CD4-positive, CD25-positive, alpha-beta regulatory T cell (primary cell): ENCODE measurements at regions not wholly inside any gene's neighbourhood (a gene's known extent, or its start where the extent isn't known, plus 50 kb on each side); places are given as distances from the start of the nearest gene placed in this dataset.
A peak's percentile ranks its signal among the peaks of the same experiment; 100 is the strongest.

Source experiments
- ATAC-seq, 2 donors: fragments of 150-1000 bp; cut with Tn5 transposase; one replicate each; pipeline ENCODE4 v1.10.0; 2021; ENCODE audit warnings: low read depth in 2 of 2, moderate number of reproducible peaks in 2 of 2, moderate library complexity in 1 of 2
- DNase-seq, 3 donors: peaks; one replicate each; pipeline versions ENCODE4 v3.0.0 to v3.0.0-alpha.2; 2012 to 2022; ENCODE audit warnings: mixed read lengths in 1 of 3
- H3K27ac ChIP-seq: one replicate; pipeline ENCODE4 v1.7.0; 2013; ENCODE audit warnings: mild to moderate bottlenecking, low read length; ENCODE audit not compliant: insufficient read depth, poor library complexity, severe bottlenecking
- H3K27me3 ChIP-seq: one replicate; pipeline ENCODE4 v1.7.0; 2013; ENCODE audit warnings: low read length; ENCODE audit not compliant: control insufficient read depth, insufficient read depth
- H3K36me3 ChIP-seq: one replicate; pipeline ENCODE4 v1.7.0; 2013; ENCODE audit warnings: mild to moderate bottlenecking, low read length, moderate library complexity; ENCODE audit not compliant: control insufficient read depth, insufficient read depth
- H3K4me1 ChIP-seq: 2 replicates; pipeline ENCODE4 v1.7.0; 2013; ENCODE audit warnings: mild to moderate bottlenecking, low read length; ENCODE audit not compliant: insufficient read depth, control insufficient read depth, poor library complexity, severe bottlenecking
- H3K4me3 ChIP-seq: one replicate; pipeline ENCODE4 v1.7.0; 2013; ENCODE audit warnings: low read depth, mild to moderate bottlenecking, low read length, moderate library complexity
- H3K9me3 ChIP-seq, 2 experiments: 1 replicate in 1 of 2; 2 replicates in 1 of 2; pipeline ENCODE4 v1.7.0; 2013; ENCODE audit warnings: low read length in 2 of 2, mild to moderate bottlenecking in 1 of 2, moderate library complexity in 1 of 2; ENCODE audit not compliant: control insufficient read depth in 2 of 2
- H3K27ac Mint-ChIP-seq, 3 donors: one replicate each; pipeline ENCODE4 v1.8.0; 2020 to 2022; ENCODE audit warnings: mild to moderate bottlenecking in 3 of 3, mixed read lengths in 3 of 3, moderate library complexity in 2 of 3
- H3K27me3 Mint-ChIP-seq: one replicate; pipeline ENCODE4 v1.8.0; 2022; ENCODE audit warnings: mild to moderate bottlenecking, mixed read lengths
- H3K36me3 Mint-ChIP-seq: one replicate; pipeline ENCODE4 v1.8.0; 2020; ENCODE audit warnings: mixed read lengths
- H3K4me1 Mint-ChIP-seq, 4 donors: one replicate each; pipeline ENCODE4 v1.8.0; 2020 to 2022; ENCODE audit warnings: mixed read lengths in 4 of 4, mild to moderate bottlenecking in 1 of 4
- H3K4me3 Mint-ChIP-seq, 4 donors: one replicate each; pipeline ENCODE4 v1.8.0; 2020 to 2022; ENCODE audit warnings: mild to moderate bottlenecking in 4 of 4, mixed read lengths in 4 of 4, moderate library complexity in 3 of 4
- H3K9me3 Mint-ChIP-seq, 7 donors: one replicate each; pipeline ENCODE4 v1.8.0; 2020 to 2022; ENCODE audit warnings: mixed read lengths in 7 of 7, mild to moderate bottlenecking in 3 of 7, moderate library complexity in 2 of 7

DNA sequence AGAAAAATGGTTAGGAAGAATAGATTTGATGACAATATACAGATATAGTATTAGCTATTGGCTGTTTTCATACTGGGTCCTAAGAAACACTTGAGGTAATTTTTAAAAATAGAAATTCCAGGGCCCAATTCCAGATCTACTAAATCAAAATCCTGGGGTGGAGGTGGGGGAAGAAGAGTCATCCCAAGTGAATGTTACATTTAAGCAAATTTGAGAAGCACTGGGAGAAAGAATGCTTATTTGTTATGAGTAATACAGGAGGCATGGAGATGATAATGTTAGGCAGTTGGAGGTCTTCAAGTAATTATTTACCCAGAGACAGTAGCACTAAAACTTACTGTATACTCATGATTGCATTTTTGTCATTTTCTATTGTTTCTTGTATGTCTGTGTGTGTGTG lies 93.0 kb upstream of the DAB2 start:
- Histone ChIP-seq H3K36me3 (no peaks in the 10 kb centered on the region), H3K27ac (no peak overlapping the region), H3K4me1 (no peaks in the 10 kb centered on the region), H3K9me3 (no peaks in the 10 kb centered on the region), H3K27me3 (peaks cover 3% of the 10 kb centered on the region), H3K4me3 (no peak overlapping the region)
- Mint-ChIP-seq H3K9me3 (no peaks in the 10 kb centered on the region), H3K36me3 (no peaks in the 10 kb centered on the region), H3K4me1 (no peaks in the 10 kb centered on the region), H3K4me3 (no peak overlapping the region), H3K27ac (no peak overlapping the region), H3K27me3 (peaks cover 19% of the 10 kb centered on the region)
- DNase-seq (no peak), ATAC-seq (no peak)

DNA sequence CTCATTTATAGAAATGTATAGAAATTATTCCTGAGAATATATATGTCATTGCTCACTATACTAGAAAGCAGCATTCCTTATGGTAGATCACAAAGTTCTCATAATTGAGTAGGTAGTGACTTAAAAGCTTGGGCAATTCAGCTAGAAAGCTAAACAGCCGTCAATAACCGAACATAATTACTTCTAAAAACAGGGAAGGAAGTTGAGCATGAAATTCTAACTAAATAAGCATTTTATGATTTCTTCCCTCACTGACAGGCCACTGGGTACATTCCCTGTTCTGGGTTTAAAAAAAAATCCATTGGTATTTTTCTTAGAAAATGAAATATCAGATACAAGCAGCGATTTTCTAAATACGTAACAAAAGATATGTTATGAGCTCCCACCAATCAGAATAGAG lies 91.1 kb upstream of the DAB2 start:
- DNase-seq, result no peak

DNA sequence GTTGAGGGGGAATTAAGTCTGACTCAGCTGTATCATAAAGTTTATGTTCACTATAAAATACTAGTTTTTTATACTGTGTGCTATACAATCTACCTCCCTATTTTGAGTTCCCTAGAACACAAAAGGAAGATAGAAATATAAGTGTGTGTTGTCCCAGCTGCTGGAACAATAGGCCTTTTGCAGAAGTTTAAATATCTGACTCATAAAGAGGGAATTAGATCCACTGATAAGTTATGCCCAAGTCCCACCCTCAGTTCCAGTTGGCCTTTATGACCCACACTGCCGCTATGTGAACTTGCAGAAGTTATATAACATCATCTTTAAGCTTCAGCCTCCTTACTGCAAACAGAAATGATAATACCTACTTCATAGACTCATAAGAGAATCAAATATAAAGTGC lies 88.5 kb upstream of the DAB2 start:
- Histone ChIP-seq H3K27ac (no peak overlapping the region), H3K27me3 (peaks cover 10% of the 10 kb centered on the region), H3K4me3 (no peak overlapping the region), H3K4me1 (no peaks in the 10 kb centered on the region), H3K9me3 (no peaks in the 10 kb centered on the region), H3K36me3 (no peaks in the 10 kb centered on the region)
- Mint-ChIP-seq H3K27me3 (peaks cover 10% of the 10 kb centered on the region), H3K4me3 (no peak overlapping the region), H3K9me3 (no peaks in the 10 kb centered on the region), H3K36me3 (no peaks in the 10 kb centered on the region), H3K27ac (no peak overlapping the region), H3K4me1 (no peaks in the 10 kb centered on the region)
- DNase-seq (no peak), ATAC-seq (no peak)

More for the DNA sequence above, 91.1 kb upstream of the DAB2 start:
- no peaks in the 10 kb centered on the region for H3K9me3 Mint-ChIP-seq
- Histone ChIP-seq H3K36me3 (no peaks in the 10 kb centered on the region), H3K4me1 (no peaks in the 10 kb centered on the region), H3K4me3 (no peak overlapping the region), H3K9me3 (no peaks in the 10 kb centered on the region), H3K27ac (no peak overlapping the region), H3K27me3 (peaks cover 2% of the 10 kb centered on the region)
- ATAC-seq, result no peak
- no peaks in the 10 kb centered on the region for H3K36me3 Mint-ChIP-seq
- no peak overlapping the region for H3K4me3 Mint-ChIP-seq
- H3K27me3 Mint-ChIP-seq, result peaks cover 15% of the 10 kb centered on the region
- no peaks in the 10 kb centered on the region for H3K4me1 Mint-ChIP-seq
- no peak overlapping the region for H3K27ac Mint-ChIP-seq

DNA sequence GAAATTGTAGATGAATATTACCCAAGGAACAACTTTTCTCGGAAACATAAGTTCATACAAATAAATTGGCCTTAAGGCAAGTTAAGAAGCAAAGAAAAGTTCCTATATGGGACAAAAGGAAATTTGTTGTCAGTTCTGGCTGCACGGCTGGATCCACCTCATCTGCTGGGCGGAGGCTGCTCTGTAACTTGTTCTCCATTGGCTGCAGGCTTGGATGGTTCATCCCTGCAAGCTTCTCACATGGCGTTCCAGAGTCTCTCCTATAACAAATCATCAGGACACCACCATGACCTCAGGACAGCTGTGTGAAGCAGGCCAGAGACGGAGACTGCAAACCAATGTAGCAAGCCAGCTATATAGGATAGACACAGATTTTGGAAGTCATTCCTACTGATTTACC lies 81.4 kb upstream of the DAB2 start:
- Histone ChIP-seq H3K4me3 (no peak overlapping the region), H3K36me3 (no peaks in the 10 kb centered on the region), H3K27ac (no peak overlapping the region), H3K27me3 (peaks cover 18% of the 10 kb centered on the region), H3K4me1 (no peaks in the 10 kb centered on the region), H3K9me3 (no peaks in the 10 kb centered on the region)
- Mint-ChIP-seq H3K9me3 (peaks cover 0 to 1% (median 0%) of the 10 kb centered on the region in 7 donors), H3K27me3 (peaks cover 5% of the 10 kb centered on the region), H3K4me1 (no peaks in the 10 kb centered on the region), H3K4me3 (no peak overlapping the region), H3K27ac (no peak overlapping the region), H3K36me3 (no peaks in the 10 kb centered on the region)
- DNase-seq (no peak), ATAC-seq (no peak)

DNA sequence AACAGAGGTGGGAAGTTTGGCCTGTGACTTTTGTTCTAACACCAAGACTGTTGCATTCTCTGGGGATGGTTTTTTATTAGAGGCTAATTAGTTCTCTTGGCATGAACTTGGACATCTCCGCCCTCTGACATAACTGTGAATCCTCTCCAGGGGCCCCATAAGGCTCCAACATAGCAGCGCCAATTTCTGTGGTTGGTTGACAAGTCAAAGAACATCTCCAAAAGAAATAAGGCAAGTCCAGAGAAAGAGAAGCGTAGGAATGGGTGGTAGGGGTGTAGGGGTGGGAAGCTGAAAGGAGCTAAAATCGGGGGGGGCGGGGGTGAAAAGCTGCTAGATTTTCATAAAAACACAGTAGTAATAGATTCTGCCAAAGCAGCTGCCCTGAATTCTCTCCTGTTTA lies 81.0 kb upstream of the DAB2 start:
- H3K9me3 ChIP-seq, result no peaks in the 10 kb centered on the region
- peaks cover 18% of the 10 kb centered on the region for H3K27me3 ChIP-seq
- H3K4me1 ChIP-seq, result no peaks in the 10 kb centered on the region
- H3K9me3 Mint-ChIP-seq, result peaks cover 0 to 1% (median 0%) of the 10 kb centered on the region in 7 donors
- H3K36me3 ChIP-seq, result no peaks in the 10 kb centered on the region
- no peaks in the 10 kb centered on the region for H3K4me1 Mint-ChIP-seq
- H3K27ac ChIP-seq, result no peak overlapping the region
- H3K4me3 Mint-ChIP-seq, result no peak overlapping the region
- no peak for ATAC-seq
- peaks cover 5% of the 10 kb centered on the region for H3K27me3 Mint-ChIP-seq
- H3K4me3 ChIP-seq, result no peak overlapping the region
- no peak overlapping the region for H3K27ac Mint-ChIP-seq
- H3K36me3 Mint-ChIP-seq, result no peaks in the 10 kb centered on the region
- no peak for DNase-seq

DNA sequence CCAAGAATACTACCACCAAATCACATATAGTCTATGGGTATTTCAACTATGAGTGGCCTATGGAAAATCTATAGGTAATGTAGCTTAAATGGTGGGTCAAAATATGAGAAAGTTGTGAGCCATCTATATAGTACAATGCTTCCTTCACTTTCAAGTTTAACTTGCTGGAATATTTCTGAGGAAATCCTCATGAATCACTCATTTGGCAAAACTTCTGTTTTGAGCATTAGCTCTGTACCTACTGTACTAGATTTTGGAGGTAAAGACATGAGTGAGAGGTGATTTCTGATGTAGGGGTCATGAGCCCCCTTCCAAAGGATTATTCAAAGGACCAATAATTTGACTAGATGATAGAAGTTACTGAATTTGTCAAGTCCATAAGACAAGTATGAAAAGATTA lies 80.6 kb upstream of the DAB2 start:
- Histone ChIP-seq H3K4me3 (no peak overlapping the region), H3K27ac (no peak overlapping the region), H3K27me3 (peaks cover 18% of the 10 kb centered on the region), H3K36me3 (no peaks in the 10 kb centered on the region), H3K4me1 (no peaks in the 10 kb centered on the region), H3K9me3 (no peaks in the 10 kb centered on the region)
- H3K27me3 Mint-ChIP-seq, result peaks cover 5% of the 10 kb centered on the region
- no peaks in the 10 kb centered on the region for H3K36me3 Mint-ChIP-seq
- DNase-seq (no peak), ATAC-seq (no peak)
- H3K4me1 Mint-ChIP-seq, result no peaks in the 10 kb centered on the region
- peaks cover 0 to 1% (median 0%) of the 10 kb centered on the region in 7 donors for H3K9me3 Mint-ChIP-seq
- no peak overlapping the region for H3K27ac Mint-ChIP-seq
- H3K4me3 Mint-ChIP-seq, result no peak overlapping the region

DNA sequence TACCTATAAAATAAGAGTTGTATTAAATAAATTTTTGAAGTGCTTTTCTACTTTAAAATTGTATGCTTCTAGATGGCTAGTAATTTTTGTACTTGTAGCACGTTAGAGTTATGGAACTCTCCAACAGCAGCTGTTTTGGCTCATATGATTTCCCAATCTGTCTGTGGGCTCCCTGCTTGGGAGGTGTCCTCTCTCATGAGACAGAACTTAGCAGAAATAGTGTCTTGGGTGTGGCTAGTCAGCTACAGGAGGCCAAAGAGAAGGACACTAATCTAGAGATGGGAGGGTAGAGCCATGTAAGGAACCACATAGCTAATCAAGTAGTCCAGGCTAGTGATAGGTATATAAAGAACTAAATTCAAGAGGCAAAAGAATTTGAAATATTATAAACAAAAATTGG lies 78.4 kb upstream of the DAB2 start:
- H3K27ac ChIP-seq, result no peak overlapping the region
- no peak overlapping the region for H3K4me3 ChIP-seq
- Mint-ChIP-seq H3K9me3 (peaks cover 0 to 1% (median 0%) of the 10 kb centered on the region in 7 donors), H3K27me3 (peaks cover 10% of the 10 kb centered on the region), H3K27ac (no peak overlapping the region), H3K4me3 (no peak overlapping the region), H3K4me1 (no peaks in the 10 kb centered on the region), H3K36me3 (no peaks in the 10 kb centered on the region)
- ATAC-seq (no peak), DNase-seq (no peak)
- H3K36me3 ChIP-seq, result no peaks in the 10 kb centered on the region
- peaks cover 9% of the 10 kb centered on the region for H3K27me3 ChIP-seq
- H3K4me1 ChIP-seq, result no peaks in the 10 kb centered on the region
- no peaks in the 10 kb centered on the region for H3K9me3 ChIP-seq

DNA sequence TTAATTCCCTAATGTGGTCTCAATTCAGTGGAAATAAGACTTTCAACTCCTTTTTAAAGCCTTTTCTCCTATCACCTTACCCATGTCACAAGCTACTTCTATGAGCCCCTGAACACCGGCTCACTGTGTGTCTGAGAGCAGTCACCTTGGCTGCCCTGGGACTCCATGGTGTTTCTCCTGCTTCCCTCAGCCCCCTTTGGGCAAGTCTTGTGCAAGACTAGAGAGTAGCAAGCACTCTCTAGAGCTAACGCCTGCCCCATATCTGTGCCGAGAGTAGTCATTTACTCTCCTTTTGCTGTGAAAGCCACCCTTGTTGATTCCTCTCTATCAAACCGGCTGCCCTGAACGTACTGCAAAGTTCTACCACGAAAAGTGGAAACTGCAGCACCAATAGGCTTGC lies 77.9 kb upstream of the DAB2 start:
- H3K36me3 Mint-ChIP-seq, result no peaks in the 10 kb centered on the region
- peaks cover 6% of the 10 kb centered on the region for H3K27me3 ChIP-seq
- H3K4me1 ChIP-seq, result no peaks in the 10 kb centered on the region
- H3K4me3 Mint-ChIP-seq, result no peak overlapping the region
- no peak for DNase-seq
- peaks cover 15% of the 10 kb centered on the region for H3K27me3 Mint-ChIP-seq
- H3K27ac Mint-ChIP-seq, result peak overlapping the region in 1 of 3 donors; percentile 57
- no peaks in the 10 kb centered on the region for H3K36me3 ChIP-seq
- no peak for ATAC-seq
- no peak overlapping the region for H3K27ac ChIP-seq
- H3K9me3 Mint-ChIP-seq, result peaks cover 0 to 1% (median 0%) of the 10 kb centered on the region in 7 donors
- H3K4me3 ChIP-seq, result no peak overlapping the region
- H3K4me1 Mint-ChIP-seq, result no peaks in the 10 kb centered on the region
- no peaks in the 10 kb centered on the region for H3K9me3 ChIP-seq
